ENCODE measurements at regions not wholly inside any gene's neighbourhood (a gene's known extent, or its start where the extent isn't known, plus 50 kb on each side); places are given as distances from the start of the nearest gene placed in this dataset.

- TF ChIP-seq POLR2AphosphoS5 (IDR thresholded peaks at IDR 0.05): no peak
- TF ChIP-seq CTCF (IDR thresholded peaks at IDR 0.05): no peak
Measured at GRCh38 chr4:89400287-89401035, 92.9 kb upstream of the GPRIN3 start.

All from prostate gland (tissue), 2 donors.